WTC11 (cell line): ENCODE measurements at regions not wholly inside any gene's neighbourhood (a gene's known extent, or its start where the extent isn't known, plus 50 kb on each side); places are given as distances from the start of the nearest gene placed in this dataset.

Source experiments
- ATAC-seq: fragments of 200-7000 bp; cut with Tn5 transposase; 2 replicates; pipeline ENCODE4 v1.10.0; 2021; ENCODE audit warnings: mild to moderate bottlenecking, moderate library complexity
- CTCF ChIA-PET: fragments of 300-600 bp; sonication (Branson Sonifier 250); formaldehyde crosslinking; loops from one replicate; lab custom pipeline; 2021; ENCODE audit warnings: antibody characterized with exemption; lab: Charles Lee
- POLR2A ChIA-PET: fragments of 350-600 bp; sonication (Branson Sonifier 250); formaldehyde crosslinking; loops from one replicate; lab custom pipeline; 2021; ENCODE audit warnings: antibody characterized with exemption; lab: Charles Lee
- DNase-seq: peaks from one replicate; pipeline ENCODE4 v3.0.0; 2021; ENCODE audit warnings: low spot score
- H3K27ac Mint-ChIP-seq: 2 replicates; pipeline ENCODE4 v1.8.0; 2021; ENCODE audit warnings: mixed read lengths
- H3K27me3 Mint-ChIP-seq: 2 replicates; pipeline ENCODE4 v1.8.0; 2021; ENCODE audit warnings: low read depth, mild to moderate bottlenecking, moderate library complexity, mixed read lengths
- H3K36me3 Mint-ChIP-seq: 2 replicates; pipeline ENCODE4 v1.8.0; 2021; ENCODE audit warnings: mixed read lengths
- H3K4me1 Mint-ChIP-seq: 2 replicates; pipeline ENCODE4 v1.8.0; 2022; ENCODE audit warnings: mixed read lengths
- H3K4me3 Mint-ChIP-seq: 2 replicates; pipeline ENCODE4 v1.8.0; 2021; ENCODE audit warnings: mild to moderate bottlenecking, moderate library complexity, mixed read lengths
- H3K9me3 Mint-ChIP-seq: 2 replicates; pipeline ENCODE4 v1.8.0; 2021; ENCODE audit warnings: mixed read lengths
- CDX4 ChIP-seq: fragments of 250-450 bp; sonication (Bioruptor Pico); IDR thresholded peaks from 2 replicates; pipeline ENCODE4 v1.9.0; 2021; ENCODE audit warnings: moderate library complexity, mild to moderate bottlenecking, inconsistent platforms, borderline replicate concordance
- E2F1 ChIP-seq: sonication (generic); formaldehyde crosslinking; IDR thresholded peaks from 2 replicates; pipeline ENCODE4 v1.8.0; 2022; ENCODE audit warnings: mild to moderate bottlenecking, missing genetic modification reagents
- GABPB1 ChIP-seq: sonication (generic); formaldehyde crosslinking; IDR thresholded peaks from 2 replicates; pipeline ENCODE4 v1.8.1; 2023; ENCODE audit warnings: mild to moderate bottlenecking, missing genetic modification reagents
- HMGXB4 ChIP-seq: sonication (generic); formaldehyde crosslinking; IDR thresholded peaks from 2 replicates; pipeline ENCODE4 v1.8.1; 2023; ENCODE audit warnings: mild to moderate bottlenecking, moderate library complexity, missing genetic modification reagents
- IRF1 ChIP-seq: sonication (generic); formaldehyde crosslinking; IDR thresholded peaks from 2 replicates; pipeline ENCODE4 v1.8.0; 2023; ENCODE audit warnings: missing genetic modification reagents
- IRF2 ChIP-seq: sonication (generic); formaldehyde crosslinking; IDR thresholded peaks from 2 replicates; pipeline ENCODE4 v1.8.0; 2022; ENCODE audit warnings: low read depth, missing genetic modification reagents, borderline replicate concordance
- JUN ChIP-seq: sonication (generic); formaldehyde crosslinking; IDR thresholded peaks from 2 replicates; pipeline ENCODE4 v1.8.0; 2023; ENCODE audit warnings: mild to moderate bottlenecking, missing genetic modification reagents
- MLX ChIP-seq: sonication (generic); formaldehyde crosslinking; IDR thresholded peaks from 2 replicates; pipeline ENCODE4 v1.8.1; 2023; ENCODE audit warnings: mild to moderate bottlenecking, missing genetic modification reagents, moderate library complexity
- MXD4 ChIP-seq: fragments of 250-450 bp; sonication (Bioruptor Pico); IDR thresholded peaks from 2 replicates; pipeline ENCODE4 v1.8.0; 2021; ENCODE audit warnings: mild to moderate bottlenecking, moderate library complexity, borderline replicate concordance
- MYBL2 ChIP-seq: sonication (generic); formaldehyde crosslinking; IDR thresholded peaks from 2 replicates; pipeline ENCODE4 v1.8.1; 2023; ENCODE audit warnings: mild to moderate bottlenecking, moderate library complexity, missing genetic modification reagents
- OVOL2 ChIP-seq: fragments of 250-450 bp; sonication (Bioruptor Pico); IDR thresholded peaks from 2 replicates; pipeline ENCODE4 v1.9.0; 2021; ENCODE audit warnings: mild to moderate bottlenecking, borderline replicate concordance
- PREB ChIP-seq: sonication (generic); formaldehyde crosslinking; IDR thresholded peaks from 2 replicates; pipeline ENCODE4 v1.8.1; 2022; ENCODE audit warnings: mild to moderate bottlenecking, missing genetic modification reagents, moderate library complexity, borderline replicate concordance
- SOX15 ChIP-seq: fragments of 250-450 bp; sonication (Bioruptor Pico); IDR thresholded peaks from 2 replicates; pipeline ENCODE4 v1.9.0; 2021; ENCODE audit warnings: mild to moderate bottlenecking
- TCF7 ChIP-seq: sonication (generic); formaldehyde crosslinking; IDR thresholded peaks from 2 replicates; pipeline ENCODE4 v1.8.0; 2022; ENCODE audit warnings: mild to moderate bottlenecking, low read depth, missing genetic modification reagents, moderate library complexity
- TP53 ChIP-seq: sonication (generic); formaldehyde crosslinking; IDR thresholded peaks from 2 replicates; pipeline ENCODE4 v1.8.1; 2023; ENCODE audit warnings: mild to moderate bottlenecking, missing genetic modification reagents
- ZBTB43 ChIP-seq: sonication (generic); formaldehyde crosslinking; IDR thresholded peaks from 2 replicates; pipeline ENCODE4 v1.8.1; 2023; ENCODE audit warnings: mild to moderate bottlenecking, missing genetic modification reagents
- ZNF396 ChIP-seq: fragments of 250-450 bp; sonication (Bioruptor Pico); IDR thresholded peaks from 2 replicates; pipeline ENCODE4 v1.8.0; 2021; ENCODE audit warnings: mild to moderate bottlenecking, moderate library complexity, borderline replicate concordance
- ZNF423 ChIP-seq: fragments of 250-450 bp; sonication (Bioruptor Pico); IDR thresholded peaks from 2 replicates; pipeline ENCODE4 v2.1.2; 2022; ENCODE audit warnings: mild to moderate bottlenecking, moderate library complexity

GRCh38 chr3:81300324-81300927, 461.0 kb downstream of the GBE1 start:
- DNase-seq (no peak), ATAC-seq (no peak)
- Mint-ChIP-seq H3K9me3 (no peaks in the 10 kb centered on the region), H3K4me1 (no peaks in the 10 kb centered on the region), H3K36me3 (no peaks in the 10 kb centered on the region), H3K27ac (no peak overlapping the region), H3K4me3 (no peak overlapping the region), H3K27me3 (no peaks in the 10 kb centered on the region)
- CTCF ChIA-PET: no interaction called here
- POLR2A ChIA-PET: no interaction called here
- TF ChIP-seq GABPB1 (CRISPR knock-in tag) (peak; percentile 87), HMGXB4 (CRISPR knock-in tag) (no peak)

- no peak for DNase-seq
- TF ChIP-seq HMGXB4 (CRISPR knock-in tag) (no peak), JUN (CRISPR knock-in tag) (no peak), PREB (CRISPR knock-in tag) (no peak), MXD4 (CRISPR knock-in tag) (no peak), MYBL2 (no peak), ZNF396 (CRISPR knock-in tag) (no peak), OVOL2 (no peak), CDX4 (no peak), ZBTB43 (CRISPR knock-in tag) (no peak), E2F1 (CRISPR knock-in tag) (no peak)
- H3K36me3 Mint-ChIP-seq: no peaks in the 10 kb centered on the region
- H3K4me1 Mint-ChIP-seq: no peaks in the 10 kb centered on the region
- no peaks in the 10 kb centered on the region for H3K9me3 Mint-ChIP-seq
- no peaks in the 10 kb centered on the region for H3K27me3 Mint-ChIP-seq
- POLR2A ChIA-PET: no interaction called here
- ATAC-seq: no peak
- CTCF ChIA-PET: no interaction called here
- no peak overlapping the region for H3K27ac Mint-ChIP-seq
- H3K4me3 Mint-ChIP-seq: no peak overlapping the region
These were observed 462.0 kb downstream of the GBE1 start for GRCh38 chr3:81299481-81299880.

GRCh38 chr3:81295906-81296577, 465.4 kb downstream of the GBE1 start:
- H3K4me1 Mint-ChIP-seq: no peaks in the 10 kb centered on the region
- ATAC-seq (no peak), DNase-seq (no peak)
- H3K9me3 Mint-ChIP-seq: no peaks in the 10 kb centered on the region
- CTCF ChIA-PET: no interaction called here
- H3K36me3 Mint-ChIP-seq: no peaks in the 10 kb centered on the region
- no peaks in the 10 kb centered on the region for H3K27me3 Mint-ChIP-seq
- POLR2A ChIA-PET: no interaction called here
- H3K27ac Mint-ChIP-seq: no peak overlapping the region
- no peak for TF ChIP-seq SOX15 (CRISPR knock-in tag)
- TF ChIP-seq TCF7: no peak
- TF ChIP-seq MLX (CRISPR knock-in tag): no peak
- no peak for TF ChIP-seq ZNF423 (CRISPR knock-in tag)
- TF ChIP-seq IRF2 (CRISPR knock-in tag): no peak
- TF ChIP-seq IRF1 (CRISPR knock-in tag): no peak
- no peak for TF ChIP-seq TP53 (CRISPR knock-in tag)
- TF ChIP-seq CDX4: no peak
- TF ChIP-seq, all 79 proteins: peak for 0
- H3K4me3 Mint-ChIP-seq: no peak overlapping the region
